ENCODE measurements at regions not wholly inside any gene's neighbourhood (a gene's known extent, or its start where the extent isn't known, plus 50 kb on each side); places are given as distances from the start of the nearest gene placed in this dataset.

DNA sequence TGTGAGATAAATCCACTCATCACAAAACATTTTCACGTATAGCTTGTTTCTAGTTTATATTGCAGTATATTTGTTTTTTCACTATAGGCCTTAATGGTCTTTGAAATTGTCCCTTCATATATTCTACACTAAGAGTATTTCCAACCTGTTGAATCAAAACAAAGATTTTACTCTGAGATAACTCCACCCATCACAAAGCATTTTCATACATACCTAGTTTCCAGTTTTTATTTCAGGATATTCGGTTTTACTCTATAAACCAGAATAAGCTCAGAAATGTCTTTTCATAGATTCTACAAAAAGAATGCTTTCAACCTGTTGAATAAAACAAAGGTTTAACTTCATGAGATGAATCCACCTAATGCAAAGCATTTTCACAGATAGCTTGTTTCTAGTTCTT lies 1528.7 kb downstream of the UQCRFS1 start:
- peaks cover 0 to 14% (median 6%) of the 10 kb centered on the region in 3 experiments; a peak in 4 of 7 replicates for H3K36me3 Mint-ChIP-seq (ENCODE audit: insufficient read depth in 1 of 3, low read depth in 3 of 3)
- H3K4me3 Mint-ChIP-seq = no peak overlapping the region
- H3K4me2 ChIP-seq (ENCODE audit: insufficient read depth, insufficient read length, low read length) = no peak overlapping the region
- H3K27me3 ChIP-seq (ENCODE audit: insufficient read depth, low read length) = no peaks in the 10 kb centered on the region
- H4K20me1 ChIP-seq (ENCODE audit: control insufficient read depth, insufficient read depth, insufficient read length) = no peaks in the 10 kb centered on the region
- no peak overlapping the region for H2BK20ac ChIP-seq (ENCODE audit: low read depth, low read length, poor library complexity, severe bottlenecking)
- no peak overlapping the region for H3T11ph ChIP-seq (ENCODE audit: low read length)
- DNase-seq = no peak
- no peak overlapping the region for H2BK15ac ChIP-seq (ENCODE audit: low read depth, low read length)
- no peak overlapping the region for H4K8ac ChIP-seq (replicated peaks; ENCODE audit: insufficient read length, low read depth, low read length)
- H2AFZ ChIP-seq (ENCODE audit: low read length) = no peak overlapping the region
- no peaks in the 10 kb centered on the region for H3K79me1 ChIP-seq (ENCODE audit: insufficient read depth, low read depth, low read length, poor library complexity, severe bottlenecking)
- no peak overlapping the region for H3K56ac ChIP-seq (ENCODE audit: insufficient read length, low read depth, low read length)
- H3K9ac ChIP-seq (ENCODE audit: extremely low read depth, insufficient read length, low read length) = no peak overlapping the region
- no peaks in the 10 kb centered on the region for H3K4me1 Mint-ChIP-seq
- no peaks in the 10 kb centered on the region for H3K4me1 ChIP-seq (ENCODE audit: insufficient read depth, low read length)
- H3K9me3 ChIP-seq (ENCODE audit: control insufficient read depth, low read depth, low read length) = peaks cover 62% of the 10 kb centered on the region
- H3K23me2 ChIP-seq (ENCODE audit: insufficient read length, low read depth, low read length, poor library complexity, severe bottlenecking) = no peaks in the 10 kb centered on the region
- no peak overlapping the region for H4K91ac ChIP-seq (ENCODE audit: insufficient read length, low read depth, low read length)
- TF ChIP-seq, protein P1, sequence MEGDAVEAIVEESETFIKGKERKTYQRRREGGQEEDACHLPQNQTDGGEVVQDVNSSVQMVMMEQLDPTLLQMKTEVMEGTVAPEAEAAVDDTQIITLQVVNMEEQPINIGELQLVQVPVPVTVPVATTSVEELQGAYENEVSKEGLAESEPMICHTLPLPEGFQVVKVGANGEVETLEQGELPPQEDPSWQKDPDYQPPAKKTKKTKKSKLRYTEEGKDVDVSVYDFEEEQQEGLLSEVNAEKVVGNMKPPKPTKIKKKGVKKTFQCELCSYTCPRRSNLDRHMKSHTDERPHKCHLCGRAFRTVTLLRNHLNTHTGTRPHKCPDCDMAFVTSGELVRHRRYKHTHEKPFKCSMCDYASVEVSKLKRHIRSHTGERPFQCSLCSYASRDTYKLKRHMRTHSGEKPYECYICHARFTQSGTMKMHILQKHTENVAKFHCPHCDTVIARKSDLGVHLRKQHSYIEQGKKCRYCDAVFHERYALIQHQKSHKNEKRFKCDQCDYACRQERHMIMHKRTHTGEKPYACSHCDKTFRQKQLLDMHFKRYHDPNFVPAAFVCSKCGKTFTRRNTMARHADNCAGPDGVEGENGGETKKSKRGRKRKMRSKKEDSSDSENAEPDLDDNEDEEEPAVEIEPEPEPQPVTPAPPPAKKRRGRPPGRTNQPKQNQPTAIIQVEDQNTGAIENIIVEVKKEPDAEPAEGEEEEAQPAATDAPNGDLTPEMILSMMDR (conservative IDR thresholded peaks at IDR 0.05) = no peak
- no CpG with 5 or more reads among the region's 2 CpGs for WGBS (ENCODE audit: extremely low coverage, insufficient read length, low lambda C conversion rate)
- H2BK120ac ChIP-seq (ENCODE audit: low read depth, low read length, poor library complexity, severe bottlenecking) = no peak overlapping the region
- peaks cover 2% of the 10 kb centered on the region; the same call in 1 of the 2 replicates for H3K27me3 Mint-ChIP-seq (ENCODE audit: low read depth)
- no peak overlapping the region for H2AK5ac ChIP-seq (ENCODE audit: insufficient read length, low read length)
- no peak overlapping the region for H3K27ac Mint-ChIP-seq
- no peak overlapping the region for H3K14ac ChIP-seq (ENCODE audit: insufficient read depth, low read length)
- no peak overlapping the region for H3K18ac ChIP-seq (ENCODE audit: insufficient read length, low read depth, low read length)
- H2BK12ac ChIP-seq (ENCODE audit: insufficient read length, low read depth, low read length) = no peak overlapping the region
- no peaks in the 10 kb centered on the region for H3K79me2 ChIP-seq (ENCODE audit: insufficient read depth, low read length)
- no peak overlapping the region for H3K23ac ChIP-seq (ENCODE audit: insufficient read length, low read depth, low read length)
- no peak overlapping the region for H3K27ac ChIP-seq (ENCODE audit: insufficient read length, low read depth, low read length)
- peaks cover 49 to 71% of the 10 kb centered on the region in 2 experiments for H3K9me3 Mint-ChIP-seq
- no peak overlapping the region for H3K4ac ChIP-seq (ENCODE audit: low read depth, low read length)
- no peak overlapping the region for H4K5ac ChIP-seq (ENCODE audit: insufficient read length, low read depth, low read length)
- no peak overlapping the region for H2BK5ac ChIP-seq (ENCODE audit: insufficient read length, low read length)
